Mesothelial cell of epicardium (in vitro differentiated cells): ENCODE measurements at regions not wholly inside any gene's neighbourhood (a gene's known extent, or its start where the extent isn't known, plus 50 kb on each side); places are given as distances from the start of the nearest gene placed in this dataset.

Experiments
- DNase-seq, 2 experiments: peaks; one replicate each; pipeline ENCODE4 v3.0.0; 2021; ENCODE audit warnings: low spot score in 2 of 2; ENCODE audit not compliant: unreplicated experiment in 2 of 2
- H3K27ac Mint-ChIP-seq: 2 replicates; pipeline ENCODE4 v1.8.0; 2021; ENCODE audit warnings: mixed read lengths
- H3K27me3 Mint-ChIP-seq: 2 replicates; pipeline ENCODE4 v1.8.0; 2021; ENCODE audit warnings: low read depth, mixed read lengths
- H3K36me3 Mint-ChIP-seq: 2 replicates; pipeline ENCODE4 v1.8.0; 2021; ENCODE audit warnings: mixed read lengths
- H3K4me1 Mint-ChIP-seq: 2 replicates; pipeline ENCODE4 v1.8.0; 2021; ENCODE audit warnings: mixed read lengths
- H3K4me3 Mint-ChIP-seq: 2 replicates; pipeline ENCODE4 v1.8.0; 2021; ENCODE audit warnings: mild to moderate bottlenecking, moderate library complexity, mixed read lengths
- H3K9me3 Mint-ChIP-seq: 2 replicates; pipeline ENCODE4 v1.8.0; 2021; ENCODE audit warnings: mixed read lengths
- TF ChIP-seq, protein P1 (sequence below): fragments of 200-600 bp; sonication (generic); IDR thresholded peaks from one replicate; pipeline ENCODE4 v1.5.0; 2021; ENCODE audit warnings: antibody characterized with exemption; ENCODE audit not compliant: unreplicated experiment

DNA sequence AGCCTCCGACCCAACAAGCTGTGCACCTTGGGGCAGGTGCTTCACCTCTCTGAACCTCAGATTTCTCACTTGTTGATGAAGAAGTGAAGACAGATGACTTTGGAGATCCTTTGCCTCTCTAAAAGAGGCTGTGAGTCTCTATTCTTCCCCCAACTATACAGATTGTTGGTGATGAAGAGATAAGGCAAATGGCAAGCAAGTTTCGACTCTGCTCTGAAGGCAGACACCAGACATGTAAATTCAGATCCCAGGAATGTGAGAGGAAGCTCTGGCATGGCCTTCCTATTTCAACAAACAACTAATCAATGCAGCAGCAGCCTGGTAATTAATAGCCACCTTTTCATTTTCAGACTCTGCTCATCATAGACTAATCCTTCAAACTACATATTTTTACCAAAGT, 74.2 kb upstream of the EGR2 start:
- TF ChIP-seq, protein P1, sequence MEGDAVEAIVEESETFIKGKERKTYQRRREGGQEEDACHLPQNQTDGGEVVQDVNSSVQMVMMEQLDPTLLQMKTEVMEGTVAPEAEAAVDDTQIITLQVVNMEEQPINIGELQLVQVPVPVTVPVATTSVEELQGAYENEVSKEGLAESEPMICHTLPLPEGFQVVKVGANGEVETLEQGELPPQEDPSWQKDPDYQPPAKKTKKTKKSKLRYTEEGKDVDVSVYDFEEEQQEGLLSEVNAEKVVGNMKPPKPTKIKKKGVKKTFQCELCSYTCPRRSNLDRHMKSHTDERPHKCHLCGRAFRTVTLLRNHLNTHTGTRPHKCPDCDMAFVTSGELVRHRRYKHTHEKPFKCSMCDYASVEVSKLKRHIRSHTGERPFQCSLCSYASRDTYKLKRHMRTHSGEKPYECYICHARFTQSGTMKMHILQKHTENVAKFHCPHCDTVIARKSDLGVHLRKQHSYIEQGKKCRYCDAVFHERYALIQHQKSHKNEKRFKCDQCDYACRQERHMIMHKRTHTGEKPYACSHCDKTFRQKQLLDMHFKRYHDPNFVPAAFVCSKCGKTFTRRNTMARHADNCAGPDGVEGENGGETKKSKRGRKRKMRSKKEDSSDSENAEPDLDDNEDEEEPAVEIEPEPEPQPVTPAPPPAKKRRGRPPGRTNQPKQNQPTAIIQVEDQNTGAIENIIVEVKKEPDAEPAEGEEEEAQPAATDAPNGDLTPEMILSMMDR = no peak
- no peaks in the 10 kb centered on the region for H3K9me3 Mint-ChIP-seq
- H3K36me3 Mint-ChIP-seq = no peaks in the 10 kb centered on the region
- H3K27ac Mint-ChIP-seq = no peak overlapping the region
- no peak overlapping the region for H3K4me3 Mint-ChIP-seq
- DNase-seq = no peak
- H3K4me1 Mint-ChIP-seq = peaks cover 3% of the 10 kb centered on the region
- H3K27me3 Mint-ChIP-seq = peaks cover 13% of the 10 kb centered on the region

DNA sequence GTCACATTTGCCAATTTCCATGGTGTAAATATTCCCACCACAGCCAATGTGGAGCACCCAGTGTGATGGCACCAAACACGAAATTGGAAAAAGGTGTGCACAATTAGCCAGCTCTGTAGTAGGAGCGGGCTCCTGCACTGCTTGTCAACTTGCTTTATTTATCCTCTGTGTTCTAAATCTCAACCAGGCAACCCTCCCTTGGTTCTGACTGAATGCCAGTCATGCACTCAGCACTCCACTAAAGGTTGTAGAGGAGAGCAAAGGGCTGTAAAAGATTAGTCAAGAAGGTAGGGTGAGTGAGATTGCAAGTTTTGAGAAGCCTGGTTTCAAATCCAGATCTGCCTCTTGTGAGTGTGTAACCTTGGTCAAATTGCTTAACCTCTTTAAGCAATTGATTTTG, 71.5 kb upstream of the EGR2 start:
- Mint-ChIP-seq H3K27me3 (peaks cover 33% of the 10 kb centered on the region), H3K9me3 (no peaks in the 10 kb centered on the region), H3K36me3 (no peaks in the 10 kb centered on the region), H3K4me3 (no peak overlapping the region), H3K4me1 (peaks cover 3% of the 10 kb centered on the region), H3K27ac (no peak overlapping the region)
- TF ChIP-seq, protein P1 = no peak
- DNase-seq = no peak

DNA sequence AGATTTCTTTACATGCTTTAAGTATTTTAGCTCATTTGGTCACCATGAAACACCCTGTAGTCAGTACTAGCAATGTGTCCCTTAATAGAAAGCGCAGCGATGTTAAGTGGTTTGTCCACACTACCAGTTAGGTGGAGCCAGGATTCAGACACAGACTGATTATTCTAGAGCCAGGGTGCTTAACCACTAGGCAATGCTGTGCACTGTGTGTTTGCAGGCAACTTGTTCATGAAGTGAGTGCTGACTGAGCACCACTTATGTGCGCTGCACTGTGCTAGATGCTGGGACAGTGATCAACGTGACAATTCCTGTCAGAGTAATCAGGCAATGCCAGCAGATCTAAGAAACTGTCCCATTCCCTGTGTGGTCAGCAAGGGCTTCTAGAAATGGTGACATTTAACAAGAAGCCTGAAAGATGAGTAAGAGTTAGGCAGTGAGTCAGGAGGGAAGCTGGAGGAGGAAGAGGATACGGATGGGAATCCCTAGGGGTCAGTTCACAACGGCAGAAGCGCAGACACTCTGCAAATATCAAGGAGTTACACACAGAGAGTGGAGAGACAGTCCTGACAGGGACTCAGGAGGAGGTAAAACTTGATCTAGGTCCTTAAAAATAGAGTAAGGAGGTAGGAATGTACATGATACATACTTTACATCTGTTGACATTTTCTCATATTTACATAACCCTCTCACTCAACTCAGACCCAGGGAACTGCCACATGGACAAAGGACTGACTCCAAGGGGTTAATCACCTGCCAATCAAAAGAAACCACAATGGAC, 69.7 kb upstream of the EGR2 start:
- TF ChIP-seq, protein P1 = no peak
- Mint-ChIP-seq H3K9me3 (no peaks in the 10 kb centered on the region), H3K36me3 (no peaks in the 10 kb centered on the region), H3K27me3 (peaks cover 44% of the 10 kb centered on the region), H3K4me3 (no peak overlapping the region), H3K27ac (no peak overlapping the region), H3K4me1 (peaks cover 3% of the 10 kb centered on the region)
- DNase-seq = no peak

DNA sequence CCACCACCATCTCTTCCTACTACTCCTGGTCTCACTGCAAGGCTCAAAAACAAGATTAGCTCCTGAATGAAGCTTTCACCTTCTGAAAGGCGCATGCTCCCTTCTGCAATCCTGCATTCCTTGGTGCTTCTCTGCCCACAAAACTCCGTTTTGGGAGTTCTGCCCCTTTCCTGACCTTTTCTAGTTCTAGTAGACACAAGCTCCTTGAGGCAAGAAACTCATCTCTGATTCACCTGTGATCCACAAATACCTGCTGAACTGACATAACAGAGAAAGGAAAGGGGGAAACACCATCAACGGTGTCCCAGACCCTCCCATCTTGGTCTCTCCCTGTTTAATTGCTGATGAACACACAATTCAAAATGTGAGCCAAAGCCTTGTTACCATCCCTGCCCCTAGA, 64.0 kb upstream of the EGR2 start:
- DNase-seq = no peak
- Mint-ChIP-seq H3K27ac (no peak overlapping the region), H3K4me1 (no peaks in the 10 kb centered on the region), H3K27me3 (peaks cover 69% of the 10 kb centered on the region), H3K4me3 (no peak overlapping the region), H3K36me3 (no peaks in the 10 kb centered on the region), H3K9me3 (no peaks in the 10 kb centered on the region)
- TF ChIP-seq, protein P1 = no peak

DNA sequence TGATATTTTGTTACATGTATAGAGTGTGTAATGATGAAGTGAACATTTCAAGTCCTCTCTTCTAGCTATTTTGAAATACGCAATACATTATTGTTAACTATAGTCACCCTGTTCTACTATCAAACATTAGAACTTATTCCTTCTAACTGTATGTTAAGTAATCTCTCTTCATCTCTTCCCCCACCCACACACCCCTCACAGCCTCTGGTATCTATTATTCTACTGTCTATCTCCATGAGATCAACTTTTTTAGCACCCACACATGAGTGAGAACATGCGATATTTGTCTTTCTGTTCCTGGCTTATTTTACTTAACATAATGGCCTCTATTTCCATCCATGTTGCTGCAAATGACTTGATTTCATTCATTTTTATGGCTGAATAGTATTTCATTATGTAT, 57.7 kb upstream of the EGR2 start:
- DNase-seq = no peak
- H3K4me3 Mint-ChIP-seq = no peak overlapping the region
- H3K27ac Mint-ChIP-seq = no peak overlapping the region
- no peaks in the 10 kb centered on the region for H3K4me1 Mint-ChIP-seq
- TF ChIP-seq, protein P1 = no peak
- H3K36me3 Mint-ChIP-seq = no peaks in the 10 kb centered on the region
- H3K27me3 Mint-ChIP-seq = peaks cover 36% of the 10 kb centered on the region
- H3K9me3 Mint-ChIP-seq = peaks cover 7% of the 10 kb centered on the region

DNA sequence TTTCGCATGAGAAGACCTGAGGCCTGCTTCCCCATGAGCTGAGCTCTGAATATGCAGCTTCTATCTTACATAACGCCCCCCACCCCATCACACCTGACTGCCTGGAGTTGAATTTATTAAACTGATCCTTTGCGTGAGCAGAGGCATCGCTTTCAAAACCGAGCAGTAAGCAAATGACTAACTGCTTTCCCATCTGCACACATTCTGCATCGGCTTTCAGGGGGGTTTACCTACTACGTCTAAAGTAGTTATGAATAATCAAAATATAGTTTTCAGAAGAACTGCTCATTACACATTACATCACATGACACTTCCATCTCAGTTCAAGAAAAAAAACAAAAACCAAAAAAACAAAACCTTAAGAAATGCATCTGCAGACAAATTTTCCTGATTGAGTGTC, 54.7 kb upstream of the EGR2 start:
- Mint-ChIP-seq H3K27ac (no peak overlapping the region), H3K36me3 (no peaks in the 10 kb centered on the region), H3K9me3 (peaks cover 7% of the 10 kb centered on the region), H3K27me3 (peaks cover 25% of the 10 kb centered on the region), H3K4me1 (no peaks in the 10 kb centered on the region), H3K4me3 (no peak overlapping the region)
- DNase-seq = no peak
- TF ChIP-seq, protein P1 = no peak
